HG02763 (cell line): ENCODE measurements at regions not wholly inside any gene's neighbourhood (a gene's known extent, or its start where the extent isn't known, plus 50 kb on each side); places are given as distances from the start of the nearest gene placed in this dataset.
"Not testable (repeated sequence)": the region's sequence is repeated elsewhere in the genome, so short reads cannot be mapped to it uniquely, and the experiment has no call there.

Experiments
- ATAC-seq: cut with Tn5 transposase; IDR thresholded peaks from one replicate; pipeline ENCODE4 v1.9.1; 2021; ENCODE audit warnings: mild to moderate bottlenecking, moderate library complexity; ENCODE audit not compliant: unreplicated experiment

DNA sequence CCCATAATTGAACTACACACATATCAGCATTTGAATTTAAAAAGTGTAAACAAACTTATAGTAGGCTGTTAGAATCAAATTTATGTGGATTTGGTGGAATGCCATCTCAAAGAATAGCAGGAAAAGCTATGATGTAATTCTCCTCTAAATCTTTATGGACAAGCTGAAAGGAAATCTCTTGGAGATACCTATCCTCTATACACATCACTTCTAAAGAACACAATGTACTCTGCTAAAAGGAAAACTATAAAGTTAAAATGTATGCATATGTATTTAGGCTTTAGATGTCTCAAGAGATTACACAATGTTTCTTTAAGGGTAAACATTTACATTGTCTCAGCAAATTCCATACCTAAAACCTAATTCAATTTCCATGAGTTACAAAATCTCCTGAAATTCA lies 323.3 kb downstream of the CRPPA start:
- ATAC-seq, result no peak

DNA sequence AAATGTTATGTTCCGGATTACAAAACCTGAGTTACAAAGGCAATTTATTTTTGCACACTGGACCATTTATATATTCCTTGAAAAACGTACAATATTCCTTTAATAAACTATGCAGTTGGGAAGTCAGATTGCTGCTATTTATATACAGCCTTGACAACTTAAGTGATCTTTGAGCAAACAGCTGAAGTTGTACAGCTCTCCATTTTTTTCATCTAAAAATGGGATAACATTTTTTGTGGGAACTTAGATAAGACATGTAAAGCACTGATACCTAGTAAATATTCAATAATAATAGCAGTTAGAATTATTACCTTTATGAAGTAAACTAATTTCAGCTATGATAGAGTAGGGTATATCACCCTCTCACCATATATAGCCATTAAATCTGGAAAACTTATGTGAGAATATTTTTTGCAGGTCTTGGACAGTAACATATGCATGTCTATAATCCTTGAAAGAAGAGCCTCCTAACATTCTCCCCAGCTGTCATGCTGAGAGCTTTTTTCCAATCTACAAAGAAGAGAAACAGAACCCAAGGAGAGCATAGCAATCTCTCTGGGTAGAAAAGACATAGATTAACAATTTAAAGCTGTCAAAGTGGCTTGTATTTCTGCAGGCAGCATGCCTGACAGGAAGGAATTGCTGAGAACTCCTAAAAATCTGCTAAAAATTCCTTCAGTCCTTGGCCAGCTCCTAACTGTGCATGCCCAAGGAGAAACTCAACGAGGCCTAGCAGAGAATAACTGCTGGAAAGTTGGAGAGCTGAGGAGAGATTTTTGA lies 326.0 kb downstream of the CRPPA start:
- ATAC-seq, result no peak

DNA sequence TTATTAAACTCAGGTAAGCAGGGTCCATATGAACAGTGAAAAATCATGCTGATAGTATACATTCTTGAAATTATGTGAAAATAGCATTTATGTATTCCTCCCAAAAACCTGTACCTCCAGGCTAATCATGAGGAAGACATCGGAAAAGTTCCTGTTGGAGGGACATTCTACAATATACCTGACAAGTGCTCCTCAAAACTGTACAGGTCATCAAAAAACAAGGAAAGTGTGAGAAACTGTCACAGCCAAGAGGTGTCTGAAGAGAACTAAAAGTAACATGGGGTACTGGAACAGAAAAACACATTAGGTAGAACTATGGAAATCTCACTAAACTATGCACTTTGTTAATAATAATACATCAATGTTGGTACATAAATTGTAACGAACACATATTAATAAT lies 326.7 kb downstream of the CRPPA start:
- no peak for ATAC-seq

DNA sequence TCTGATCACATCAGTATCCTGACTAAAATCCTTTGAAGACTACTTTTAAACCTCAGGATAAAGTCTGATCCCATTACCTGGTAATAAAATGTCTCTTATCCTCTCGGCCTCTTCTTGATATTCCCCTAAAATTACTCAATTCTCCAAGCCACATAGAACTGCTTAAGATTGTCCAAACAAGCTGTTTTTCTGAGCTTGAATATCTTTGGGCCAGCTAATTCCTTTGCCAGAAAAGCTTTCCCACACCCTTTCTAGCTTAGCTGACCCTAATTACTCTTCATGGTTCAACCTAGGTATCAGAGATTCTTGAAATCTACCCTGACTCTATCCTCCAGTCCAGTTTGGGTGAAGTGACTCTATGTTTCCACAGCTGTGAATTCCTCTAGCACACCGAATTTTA lies 328.6 kb downstream of the CRPPA start:
- no peak for ATAC-seq

- no peak for ATAC-seq
Measured at GRCh38 chr7:16091701-16092310, 329.5 kb downstream of the CRPPA start.

GRCh38 chr7:16089801-16090200 lies 331.5 kb downstream of the CRPPA start:
- no peak for ATAC-seq

- no peak for ATAC-seq
Measured at GRCh38 chr7:16089191-16089590, 332.1 kb downstream of the CRPPA start.

DNA sequence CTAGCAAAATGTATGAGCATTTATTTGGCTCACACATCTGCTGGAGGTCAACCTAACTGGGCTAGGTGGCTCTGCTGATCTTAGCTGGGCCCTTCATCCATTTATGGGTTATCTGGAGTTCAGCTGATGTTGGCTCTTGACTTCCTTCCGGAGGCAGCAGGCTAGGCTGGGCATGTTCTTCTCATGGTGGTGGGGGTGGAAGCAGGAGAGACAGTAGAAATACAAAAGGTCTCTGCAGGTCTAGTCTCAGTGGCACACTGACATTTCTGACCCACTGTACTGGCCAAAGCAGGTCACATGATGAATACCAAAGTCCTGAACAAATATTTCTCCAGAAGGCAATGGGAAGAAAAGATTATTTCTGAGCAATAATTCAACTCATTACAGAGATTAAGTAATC lies 334.6 kb downstream of the CRPPA start:
- no peak for ATAC-seq

DNA sequence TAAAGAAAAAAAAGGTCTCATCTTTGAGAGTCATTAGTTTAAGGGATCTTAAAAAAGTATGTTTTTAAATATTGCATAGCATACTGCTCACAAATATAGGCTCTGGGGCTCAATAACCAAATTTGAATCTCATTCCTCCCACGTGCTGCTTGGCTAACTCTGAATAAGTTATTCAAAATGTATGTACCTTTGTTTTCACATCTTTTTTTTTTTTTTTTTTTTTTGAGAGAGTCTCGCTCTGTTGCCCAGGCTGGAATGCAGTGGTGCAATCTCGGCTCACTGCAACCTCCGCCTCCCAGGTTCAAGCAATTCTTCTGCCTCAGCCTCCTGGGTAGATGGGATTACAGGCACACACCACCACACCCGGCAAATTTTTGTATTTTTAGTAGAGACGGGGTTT lies 335.6 kb downstream of the CRPPA start:
- ATAC-seq, result not testable (repeated sequence)

GRCh38 chr7:16084875-16085274 lies 336.5 kb downstream of the CRPPA start:
- ATAC-seq, result no peak

- no peak for ATAC-seq
Measured at GRCh38 chr7:16084370-16084769, 337.0 kb downstream of the CRPPA start.

DNA sequence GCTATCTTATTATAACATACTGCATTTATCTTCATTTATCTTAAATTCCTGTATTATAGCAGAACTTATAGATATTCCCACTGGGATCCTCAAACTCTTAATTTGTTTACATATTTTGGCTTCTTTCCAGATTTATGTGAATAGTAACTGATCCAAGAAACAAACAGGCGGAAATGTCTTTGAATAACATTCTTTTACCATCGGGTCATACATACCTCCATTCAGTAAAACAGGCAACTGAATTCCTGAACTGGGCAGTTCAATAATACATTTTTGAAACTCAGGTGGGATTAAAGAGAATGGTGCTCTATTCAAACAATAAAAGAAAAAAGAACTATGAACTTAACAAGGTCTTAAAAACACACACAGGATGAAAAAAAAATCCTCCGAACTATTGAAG lies 337.4 kb downstream of the CRPPA start:
- ATAC-seq, result no peak

GRCh38 chr7:16080131-16080530 lies 341.2 kb downstream of the CRPPA start:
- ATAC-seq, result no peak

GRCh38 chr7:16079723-16080122 lies 341.6 kb downstream of the CRPPA start:
- no peak for ATAC-seq

DNA sequence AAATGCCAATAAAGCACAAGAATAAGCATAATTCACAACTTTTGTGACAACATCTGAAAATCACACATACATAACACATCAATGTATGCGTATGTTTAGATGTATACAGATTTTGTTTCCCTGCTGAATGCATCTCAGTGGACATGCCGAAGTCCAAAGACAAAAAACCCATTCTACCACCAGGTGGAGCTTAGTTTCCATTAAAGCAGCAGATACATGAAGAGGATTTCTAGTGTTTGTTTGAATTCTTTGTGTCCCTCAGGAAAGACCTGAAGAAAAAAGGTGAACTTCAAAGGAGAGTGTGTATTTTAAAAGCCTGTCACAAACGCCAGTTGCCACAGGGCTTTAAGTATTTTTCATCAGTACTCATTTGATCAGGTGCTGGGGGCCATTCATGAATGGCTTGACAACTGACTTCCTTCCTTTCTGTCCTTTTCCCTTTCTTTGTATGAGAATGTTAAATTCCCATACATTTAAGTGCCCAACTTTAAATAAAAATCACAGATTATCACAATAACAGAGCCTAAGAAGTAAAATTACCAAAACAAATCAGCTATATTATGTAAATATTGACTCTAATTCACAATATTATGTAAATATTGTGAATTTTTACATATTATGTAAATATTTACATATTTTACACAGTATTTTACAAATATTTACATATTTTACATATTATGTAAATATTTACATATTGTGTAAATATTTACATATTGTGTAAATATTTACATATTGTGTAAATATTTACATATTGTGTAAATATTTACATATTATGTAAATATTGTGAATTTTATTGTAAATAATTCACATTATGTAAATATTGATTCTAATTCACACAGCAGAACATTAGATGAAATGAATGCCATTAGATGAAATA lies 343.0 kb downstream of the CRPPA start:
- ATAC-seq, result peak; percentile 62

DNA sequence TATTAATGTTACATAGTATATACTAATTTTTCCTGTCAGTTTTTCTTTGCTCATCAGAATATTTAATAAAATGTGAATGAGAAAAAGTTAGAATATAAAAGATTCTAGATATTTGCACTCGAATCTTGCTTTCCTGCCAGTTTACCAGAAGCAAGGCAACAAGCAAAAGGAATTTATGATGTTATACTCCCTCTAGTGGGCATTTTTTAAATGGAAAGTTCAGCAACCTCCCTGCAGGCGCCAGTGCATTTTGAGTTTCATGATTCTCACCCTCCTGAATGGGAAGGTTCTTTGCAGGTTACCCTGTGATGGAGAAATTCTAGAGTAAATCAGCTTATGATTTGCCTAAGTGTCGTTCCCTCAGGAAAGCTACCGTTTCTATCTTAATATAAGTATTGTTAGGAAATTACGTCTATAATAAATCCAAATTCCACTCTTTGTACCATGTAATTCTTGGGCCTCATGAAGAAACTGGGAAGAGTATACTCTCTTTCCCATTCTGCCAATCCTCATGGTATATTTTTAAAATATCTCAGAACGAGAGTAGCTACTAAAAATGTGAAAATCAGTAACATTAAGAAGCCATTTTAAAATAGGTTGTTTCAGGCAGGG lies 350.0 kb downstream of the CRPPA start:
- peak; percentile 71 for ATAC-seq

- ATAC-seq, result no peak
Measured at GRCh38 chr7:16070806-16071205, 350.5 kb downstream of the CRPPA start.

DNA sequence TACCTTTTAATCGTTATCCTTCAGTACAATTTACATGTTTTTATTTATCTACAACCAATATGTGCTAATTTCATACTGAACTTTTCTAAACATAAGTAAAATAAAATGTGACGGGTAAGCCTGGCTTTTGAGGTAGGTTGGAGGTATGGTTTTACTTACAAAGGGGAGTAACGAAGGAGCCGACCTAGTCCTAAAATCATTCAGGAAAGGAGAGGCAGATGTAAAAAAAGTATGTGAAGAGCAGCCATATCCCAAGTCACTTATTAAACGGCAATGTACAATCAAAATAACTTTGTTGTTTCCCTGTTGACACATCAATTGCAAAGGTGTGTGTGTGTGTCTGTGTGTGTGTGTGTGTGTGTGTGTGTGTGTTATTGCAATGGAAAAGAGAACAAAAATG lies 351.3 kb downstream of the CRPPA start:
- ATAC-seq, result no peak

DNA sequence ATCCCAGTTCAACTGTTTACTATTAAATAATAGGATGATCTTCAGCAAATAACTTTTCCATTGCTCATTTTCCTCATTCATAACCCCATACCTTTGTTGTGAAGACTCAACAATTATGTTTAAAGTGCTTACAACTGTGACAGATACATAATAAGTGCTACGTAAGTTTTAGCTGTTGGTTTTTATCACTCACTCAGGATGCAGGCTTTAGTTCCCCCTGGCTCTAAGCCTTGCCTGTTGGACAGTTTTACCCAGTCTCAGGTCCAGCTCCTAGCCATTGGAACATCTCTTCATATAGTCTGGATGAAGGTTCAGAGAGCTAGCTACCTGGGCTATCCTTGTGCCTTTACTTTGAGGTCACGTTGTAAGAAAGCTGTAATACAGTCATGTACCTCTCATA lies 353.2 kb downstream of the CRPPA start:
- no peak for ATAC-seq

GRCh38 chr7:16067711-16068110 lies 353.6 kb downstream of the CRPPA start:
- ATAC-seq, result no peak

DNA sequence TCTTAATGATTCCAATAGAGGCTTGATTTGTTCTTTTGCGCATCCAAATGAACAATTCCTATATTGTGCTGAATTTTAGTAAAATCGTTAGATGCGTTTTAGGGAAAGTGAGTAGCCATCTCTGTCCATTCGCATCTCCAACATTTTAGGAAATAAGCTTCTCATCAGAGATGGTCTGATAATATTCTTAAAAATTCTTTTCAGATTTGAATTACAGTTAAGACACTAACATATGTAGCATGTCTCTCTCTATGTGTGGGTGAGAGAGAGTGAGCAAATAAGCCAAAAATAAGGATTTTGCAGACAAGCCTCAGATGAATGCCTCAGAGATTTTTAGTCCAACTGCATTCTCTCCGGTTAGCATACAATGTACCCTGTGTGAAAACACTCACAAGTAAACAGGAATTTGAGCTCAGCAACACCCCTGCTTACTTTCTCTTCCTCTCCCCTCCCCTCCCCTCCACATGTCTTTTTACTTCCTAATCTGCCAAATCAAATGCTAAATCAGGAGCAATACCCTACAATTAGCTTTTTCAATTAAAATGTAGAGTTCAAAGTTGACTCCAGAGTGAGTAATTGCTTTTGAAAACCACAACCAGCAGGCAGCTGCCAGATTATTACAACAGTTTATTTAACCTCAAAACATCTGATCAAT lies 354.4 kb downstream of the CRPPA start:
- ATAC-seq, result no peak
